Skeletal muscle satellite cell (primary cell): ENCODE measurements at regions not wholly inside any gene's neighbourhood (a gene's known extent, or its start where the extent isn't known, plus 50 kb on each side); places are given as distances from the start of the nearest gene placed in this dataset.

Experiments
- H3K27me3 ChIP-seq: 2 replicates; pipeline ENCODE4 v1.7.0; 2013; ENCODE audit warnings: low read length; ENCODE audit not compliant: control insufficient read depth, insufficient read depth
- H3K36me3 ChIP-seq: 2 replicates; pipeline ENCODE4 v1.7.0; 2013; ENCODE audit warnings: mild to moderate bottlenecking, control low read depth, low read length; ENCODE audit not compliant: insufficient read depth
- H3K4me1 ChIP-seq: 2 replicates; pipeline ENCODE4 v1.7.0; 2013; ENCODE audit warnings: low read length; ENCODE audit not compliant: control insufficient read depth, insufficient read depth
- H3K4me2 ChIP-seq: 2 replicates; pipeline ENCODE4 v1.7.0; 2013; ENCODE audit warnings: mild to moderate bottlenecking, low read length
- H3K4me3 ChIP-seq: 2 replicates; pipeline ENCODE4 v1.7.0; 2013; ENCODE audit warnings: low read length
- H3K9ac ChIP-seq: 2 replicates; pipeline ENCODE4 v1.7.0; 2013; ENCODE audit warnings: mild to moderate bottlenecking, low read depth, low read length, moderate library complexity
- H3K9me3 ChIP-seq: replicated peaks from 2 replicates; pipeline ENCODE4 v1.7.0; 2013; ENCODE audit warnings: mild to moderate bottlenecking, control low read depth, low read length

DNA sequence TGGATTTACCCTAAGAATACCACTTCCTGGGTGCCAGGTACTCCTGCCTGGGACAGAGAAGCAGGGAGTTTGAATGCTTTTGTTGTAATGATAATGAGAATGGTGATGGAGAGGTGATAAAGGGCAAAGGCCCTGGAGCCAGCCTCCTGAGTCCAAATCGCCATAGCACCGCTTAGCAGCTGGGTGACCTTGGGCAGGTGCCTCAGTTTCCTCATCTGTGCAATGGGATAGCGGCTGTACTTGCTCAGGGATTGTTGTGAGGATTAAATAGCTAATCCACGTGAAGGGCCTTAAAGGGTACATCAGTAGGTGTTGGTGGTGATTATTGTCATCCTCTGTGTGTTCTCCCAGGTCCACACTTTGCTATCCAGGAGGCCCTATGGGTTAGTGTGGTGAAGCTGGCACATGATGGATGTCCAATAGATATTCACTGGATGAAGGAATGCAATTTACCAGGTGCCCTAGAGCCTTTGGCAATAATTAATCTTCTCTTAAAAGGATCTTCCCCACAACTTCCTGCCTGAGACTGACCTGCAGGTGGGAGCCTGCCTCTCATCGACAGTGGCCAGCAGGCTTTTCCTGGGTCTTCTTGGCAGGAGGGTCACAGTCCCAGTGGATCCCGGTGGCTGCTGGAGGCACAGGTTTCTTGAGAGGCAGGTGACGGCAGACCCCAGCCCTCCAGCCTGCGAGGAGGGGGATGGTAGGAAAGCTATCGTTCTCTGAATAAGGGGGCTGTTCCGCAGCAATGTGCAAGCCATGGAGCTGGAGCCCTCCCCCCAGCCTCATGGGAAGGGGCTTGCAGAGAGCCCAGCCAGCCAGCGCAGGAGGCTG, 160.2 kb downstream of the MACROH2A1 start:
- peaks cover 29% of the 10 kb centered on the region for H3K27me3 ChIP-seq
- H3K9me3 ChIP-seq: no peaks in the 10 kb centered on the region

DNA sequence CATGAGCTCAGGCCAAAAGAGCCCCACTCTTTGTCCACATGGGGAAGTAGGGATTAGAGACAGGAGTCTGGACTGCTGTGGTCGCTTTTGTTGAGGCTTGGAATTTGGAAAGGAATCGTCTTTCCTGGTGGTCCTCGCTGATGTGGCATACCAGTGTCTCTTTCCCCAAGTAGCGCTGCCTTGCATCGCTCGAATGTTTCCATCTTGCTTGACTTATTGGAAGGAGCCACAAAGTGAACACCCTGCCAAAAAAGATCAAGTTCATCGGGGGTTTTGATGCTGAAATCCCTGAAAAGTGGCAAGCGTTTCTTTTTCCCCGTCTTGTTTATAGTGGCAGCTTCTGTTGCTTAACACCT, 161.3 kb downstream of the MACROH2A1 start:
- Histone ChIP-seq H3K27me3 (peaks cover 31% of the 10 kb centered on the region), H3K4me3 (no peak overlapping the region), H3K4me1 (peaks cover 27% of the 10 kb centered on the region), H3K9ac (no peak overlapping the region), H3K4me2 (no peak overlapping the region), H3K36me3 (no peaks in the 10 kb centered on the region), H3K9me3 (no peaks in the 10 kb centered on the region)

More for the DNA sequence above, 160.2 kb downstream of the MACROH2A1 start:
- Histone ChIP-seq H3K9ac (no peak overlapping the region), H3K4me1 (peaks cover 27% of the 10 kb centered on the region), H3K36me3 (no peaks in the 10 kb centered on the region), H3K4me3 (no peak overlapping the region), H3K4me2 (no peak overlapping the region)

DNA sequence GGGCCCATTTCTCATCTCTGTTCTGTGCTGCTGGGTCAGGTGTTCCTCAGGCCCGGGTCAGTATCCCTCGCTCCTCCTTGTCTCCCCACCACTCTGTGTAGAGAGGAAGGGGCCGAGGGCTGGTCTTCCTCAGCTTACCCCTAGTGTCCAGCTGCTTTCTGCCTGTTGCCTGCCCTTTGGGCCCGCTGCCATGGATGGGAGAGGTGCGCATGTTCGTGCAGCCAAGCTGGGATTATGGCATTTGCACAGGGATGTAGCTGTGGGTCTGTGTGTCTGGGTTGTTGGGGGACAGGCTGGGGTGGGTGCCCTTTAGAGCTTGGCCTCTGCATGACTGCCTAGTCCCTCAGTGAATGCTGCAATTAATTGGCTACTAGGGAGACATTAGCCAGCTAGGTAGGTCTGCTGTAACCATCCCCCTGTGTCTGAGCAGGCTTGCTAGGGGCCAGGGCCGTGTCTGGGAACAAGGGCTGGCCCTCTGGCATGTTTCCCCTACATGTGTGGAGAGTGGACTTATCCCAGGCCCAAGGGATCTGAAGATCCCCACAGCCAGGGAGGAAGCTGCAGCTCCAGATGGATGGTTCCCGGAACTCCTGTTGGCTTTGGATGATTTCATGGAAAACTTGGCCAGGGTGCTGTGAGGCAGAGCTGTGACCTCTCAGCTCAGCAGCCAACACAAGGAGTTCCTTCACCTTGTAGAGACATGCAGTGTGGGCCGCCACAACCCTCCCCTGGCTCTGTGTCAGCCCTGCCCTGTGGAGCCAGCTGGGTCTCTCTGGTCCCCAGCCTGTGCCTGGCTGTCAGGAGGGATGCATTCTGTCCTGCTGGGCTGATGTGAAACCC, 161.9 kb downstream of the MACROH2A1 start:
- no peak overlapping the region for H3K9ac ChIP-seq
- peaks cover 31% of the 10 kb centered on the region for H3K27me3 ChIP-seq
- no peaks in the 10 kb centered on the region for H3K9me3 ChIP-seq
- H3K36me3 ChIP-seq: no peaks in the 10 kb centered on the region
- H3K4me2 ChIP-seq: no peak overlapping the region
- H3K4me1 ChIP-seq: peaks cover 22% of the 10 kb centered on the region
- H3K4me3 ChIP-seq: no peak overlapping the region

DNA sequence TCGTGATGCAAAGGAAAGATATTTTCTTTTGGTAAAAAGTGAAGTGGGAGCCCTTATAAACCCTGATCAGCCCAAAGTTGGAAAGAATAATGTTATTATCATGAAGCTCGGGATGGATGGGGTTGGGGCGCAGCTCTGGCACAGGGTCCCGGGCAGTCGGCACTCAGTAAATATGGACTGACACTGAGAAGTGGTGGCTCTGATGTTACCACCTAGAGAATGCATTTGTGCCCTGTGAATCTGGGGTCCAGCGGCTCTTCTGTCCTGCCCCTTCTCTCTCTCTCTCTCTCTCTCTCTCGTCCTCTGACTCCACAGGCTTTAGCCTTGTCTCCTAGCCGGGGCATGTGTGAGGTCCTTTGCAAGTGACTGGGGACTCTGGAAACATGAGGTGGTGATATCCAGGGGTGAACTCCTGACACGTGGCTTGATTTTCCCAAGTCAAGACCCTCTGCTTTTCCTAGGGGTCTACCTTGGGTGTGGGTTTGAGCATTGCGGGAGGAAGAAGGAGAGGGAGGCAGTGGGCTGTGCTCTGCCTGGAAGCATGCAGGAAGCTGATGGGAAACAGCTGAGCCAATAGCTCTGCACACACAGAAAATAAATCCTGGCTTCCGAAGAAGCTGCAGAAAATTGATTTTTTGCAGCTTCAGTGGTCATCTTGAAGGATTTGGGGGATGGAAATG, 162.7 kb downstream of the MACROH2A1 start:
- H3K36me3 ChIP-seq: no peaks in the 10 kb centered on the region
- peaks cover 31% of the 10 kb centered on the region for H3K27me3 ChIP-seq
- H3K4me1 ChIP-seq: peaks cover 14% of the 10 kb centered on the region
- H3K9me3 ChIP-seq: no peaks in the 10 kb centered on the region
- H3K4me2 ChIP-seq: no peak overlapping the region
- no peak overlapping the region for H3K9ac ChIP-seq
- no peak overlapping the region for H3K4me3 ChIP-seq

DNA sequence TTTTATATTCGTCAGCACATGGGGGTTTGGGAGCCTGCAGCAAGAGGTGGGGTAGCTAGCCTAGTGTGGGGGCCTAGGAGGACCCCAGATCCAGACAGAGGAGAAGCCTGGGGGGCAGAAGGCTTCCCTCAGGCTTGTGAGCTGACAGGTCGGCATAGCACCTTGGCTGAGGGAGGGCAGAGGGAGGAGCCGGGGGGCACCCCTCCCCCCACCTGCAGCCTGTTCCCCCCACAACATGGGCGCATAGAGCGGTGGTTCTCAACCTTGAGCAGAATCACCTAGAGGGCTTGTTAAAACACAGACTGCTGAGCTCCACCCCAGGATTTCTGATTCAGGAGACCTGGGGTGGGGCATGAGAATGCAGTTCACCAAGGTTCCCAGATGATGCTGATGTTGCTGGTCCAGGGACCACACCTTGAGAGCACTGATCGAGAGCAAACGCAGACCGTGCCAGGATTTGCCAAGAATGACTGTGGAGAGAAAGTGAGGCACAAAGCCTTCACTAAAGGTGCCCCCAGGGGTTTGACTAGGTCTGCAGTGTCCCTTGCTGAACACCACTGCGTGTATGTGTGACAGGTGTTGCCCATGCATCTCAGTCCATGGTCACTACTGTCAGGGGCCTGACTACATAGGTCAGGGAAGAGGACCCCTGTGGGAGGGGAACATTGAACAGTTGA, 163.3 kb downstream of the MACROH2A1 start:
- Histone ChIP-seq H3K4me1 (peaks cover 11% of the 10 kb centered on the region), H3K4me3 (no peak overlapping the region), H3K27me3 (peaks cover 31% of the 10 kb centered on the region), H3K9ac (no peak overlapping the region), H3K4me2 (no peak overlapping the region), H3K9me3 (no peaks in the 10 kb centered on the region), H3K36me3 (no peaks in the 10 kb centered on the region)

DNA sequence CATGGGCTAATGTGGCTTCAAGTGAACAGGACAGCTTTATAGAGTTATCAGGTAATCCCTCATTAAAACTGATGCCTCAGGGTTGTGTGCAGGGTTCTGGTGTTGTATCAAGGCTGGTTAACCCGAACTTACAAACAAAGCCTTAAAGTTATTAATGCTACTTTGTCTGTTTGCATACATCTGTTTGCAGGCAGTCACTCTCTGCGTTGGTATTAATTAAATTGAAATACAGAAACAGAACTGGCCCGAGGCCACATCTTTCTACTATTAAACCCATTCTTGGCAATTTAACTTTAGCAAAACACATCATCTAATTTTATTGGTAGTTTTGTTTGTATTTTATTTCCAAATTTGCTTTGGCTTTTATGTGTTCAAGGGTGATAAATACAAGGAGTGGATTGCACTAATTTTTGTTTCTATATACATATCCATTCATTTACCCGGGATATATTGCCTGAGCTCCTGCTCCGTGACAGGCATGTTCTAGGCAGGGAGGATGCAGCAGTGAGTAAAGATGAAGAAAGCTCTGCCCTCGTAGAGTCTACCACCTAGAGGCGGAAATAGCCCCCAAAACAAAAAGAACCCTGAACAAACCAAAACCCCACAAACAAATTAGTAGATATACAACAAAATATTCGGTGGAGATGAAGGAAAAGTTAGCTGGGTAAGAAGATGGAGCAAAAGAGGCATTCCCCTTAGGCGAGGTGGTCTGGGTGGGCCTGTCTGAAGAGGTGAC, 164.2 kb downstream of the MACROH2A1 start:
- H3K9me3 ChIP-seq: no peaks in the 10 kb centered on the region
- H3K4me1 ChIP-seq: peaks cover 18% of the 10 kb centered on the region
- no peak overlapping the region for H3K4me3 ChIP-seq
- H3K9ac ChIP-seq: no peak overlapping the region
- H3K4me2 ChIP-seq: no peak overlapping the region
- peaks cover 31% of the 10 kb centered on the region for H3K27me3 ChIP-seq
- H3K36me3 ChIP-seq: no peaks in the 10 kb centered on the region

DNA sequence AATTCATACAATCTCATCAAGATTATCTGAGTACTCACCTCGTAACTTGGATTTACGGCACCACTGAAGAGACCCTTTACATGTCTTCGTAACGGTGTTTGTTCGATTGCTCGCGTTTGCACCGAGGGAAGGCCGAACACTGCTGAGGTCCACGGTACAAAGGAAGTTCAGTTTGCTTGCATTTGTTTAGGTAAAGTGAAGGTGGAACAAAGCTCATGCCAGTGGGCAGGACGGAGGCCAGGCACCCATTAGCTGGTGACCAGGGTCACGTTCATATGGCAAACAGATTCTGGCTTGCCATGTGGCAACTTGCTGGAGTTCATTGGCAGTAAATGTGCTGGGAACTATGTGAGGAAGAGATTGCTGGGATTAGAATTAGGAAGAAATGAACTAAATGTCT, 164.8 kb downstream of the MACROH2A1 start:
- peaks cover 31% of the 10 kb centered on the region for H3K27me3 ChIP-seq
- H3K4me2 ChIP-seq: no peak overlapping the region
- H3K9me3 ChIP-seq: no peaks in the 10 kb centered on the region
- H3K9ac ChIP-seq: no peak overlapping the region
- H3K4me3 ChIP-seq: no peak overlapping the region
- peaks cover 18% of the 10 kb centered on the region for H3K4me1 ChIP-seq
- no peaks in the 10 kb centered on the region for H3K36me3 ChIP-seq

DNA sequence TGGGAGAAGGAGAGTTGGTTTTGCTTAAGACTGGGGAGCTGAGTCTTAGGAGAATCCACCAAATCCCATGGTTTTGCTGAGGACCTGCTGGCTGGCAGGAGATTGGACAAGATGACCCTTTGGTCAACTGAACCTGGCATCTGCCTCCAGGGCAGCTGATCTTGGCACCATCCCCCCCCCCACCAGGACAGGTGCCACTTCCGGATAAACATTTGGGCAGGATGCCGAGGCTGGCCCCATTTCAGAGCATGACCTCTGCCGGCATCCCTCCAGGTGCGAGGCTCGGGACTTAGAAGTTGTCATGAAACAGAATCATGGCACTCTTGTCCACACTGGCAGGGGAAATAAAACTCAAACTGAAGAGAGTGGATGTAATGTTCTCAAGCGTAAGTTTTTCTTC, 165.6 kb downstream of the MACROH2A1 start:
- Histone ChIP-seq H3K9me3 (no peaks in the 10 kb centered on the region), H3K27me3 (peaks cover 31% of the 10 kb centered on the region), H3K36me3 (no peaks in the 10 kb centered on the region), H3K4me2 (no peak overlapping the region), H3K4me1 (peaks cover 18% of the 10 kb centered on the region), H3K4me3 (no peak overlapping the region), H3K9ac (no peak overlapping the region)

DNA sequence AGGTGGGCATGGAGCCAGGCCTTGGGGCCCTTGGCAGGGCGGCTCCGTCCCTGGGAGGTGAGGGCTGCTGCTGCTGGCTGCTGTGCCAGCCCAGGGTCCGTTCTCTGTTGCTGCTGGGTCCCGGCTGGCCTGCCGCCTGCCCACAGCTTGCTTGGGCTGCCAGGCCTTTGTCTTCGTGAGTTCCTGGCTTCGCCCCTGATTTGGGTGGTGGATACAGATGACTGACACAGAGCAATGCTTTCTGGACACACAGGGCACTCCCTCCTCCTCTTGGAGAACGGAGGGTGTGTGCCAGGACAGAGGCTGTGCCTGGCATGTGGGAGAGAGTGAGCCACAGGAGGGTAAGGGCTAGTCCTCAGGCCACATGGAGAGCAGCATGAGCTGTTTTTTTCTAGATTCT, 166.1 kb downstream of the MACROH2A1 start:
- Histone ChIP-seq H3K4me2 (no peak overlapping the region), H3K27me3 (peaks cover 31% of the 10 kb centered on the region), H3K9ac (no peak overlapping the region), H3K9me3 (no peaks in the 10 kb centered on the region), H3K4me3 (no peak overlapping the region), H3K36me3 (no peaks in the 10 kb centered on the region), H3K4me1 (peaks cover 18% of the 10 kb centered on the region)

DNA sequence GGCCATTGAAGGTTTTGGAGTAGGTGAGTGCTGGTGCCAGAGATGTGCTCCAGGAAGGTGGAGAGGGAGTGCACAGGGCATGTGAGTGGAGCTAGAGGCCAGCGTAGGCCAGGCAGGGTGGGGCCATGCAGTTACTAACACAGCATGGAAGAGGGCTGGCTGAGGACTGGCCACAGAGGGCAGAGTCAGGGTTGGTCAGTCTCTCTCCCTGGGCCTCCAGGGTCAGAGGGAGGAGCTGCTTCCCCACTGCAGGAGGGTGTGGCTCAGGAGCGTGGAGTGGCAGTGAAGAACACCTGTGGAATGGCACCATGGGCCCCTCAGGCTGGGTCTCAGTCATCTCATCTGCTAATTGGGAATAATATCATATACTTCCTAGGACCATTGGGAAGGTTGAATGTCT, 167.7 kb downstream of the MACROH2A1 start:
- Histone ChIP-seq H3K4me2 (no peak overlapping the region), H3K4me1 (peaks cover 18% of the 10 kb centered on the region), H3K36me3 (no peaks in the 10 kb centered on the region), H3K9me3 (no peaks in the 10 kb centered on the region), H3K4me3 (no peak overlapping the region), H3K27me3 (peaks cover 16% of the 10 kb centered on the region), H3K9ac (no peak overlapping the region)
